ACC112 (cell line): ENCODE measurements at regions not wholly inside any gene's neighbourhood (a gene's known extent, or its start where the extent isn't known, plus 50 kb on each side); places are given as distances from the start of the nearest gene placed in this dataset.
"Not testable (repeated sequence)": the region's sequence is repeated elsewhere in the genome, so short reads cannot be mapped to it uniquely, and the experiment has no call there.

Source experiments
- H2AFZ ChIP-seq: fragments of 200-600 bp; sonication (generic); one replicate; pipeline ENCODE4 v1.6.0; 2017; ENCODE audit warnings: antibody characterized with exemption, low read length; ENCODE audit not compliant: unreplicated experiment
- H3K27ac ChIP-seq: fragments of 200-600 bp; sonication (generic); 2 replicates; pipeline ENCODE4 v1.5.1; 2014; ENCODE audit warnings: low read depth, mild to moderate bottlenecking, antibody characterized with exemption, low read length, moderate library complexity
- H3K27me3 ChIP-seq: fragments of 200-600 bp; sonication (generic); 2 replicates; pipeline ENCODE4 v1.6.1; 2014; ENCODE audit warnings: mild to moderate bottlenecking, antibody characterized with exemption, low read length, moderate library complexity, mixed read lengths; ENCODE audit not compliant: insufficient read depth
- H3K36me3 ChIP-seq: fragments of 200-600 bp; sonication (generic); 2 replicates; pipeline ENCODE4 v1.6.1; 2016; ENCODE audit warnings: mild to moderate bottlenecking, antibody characterized with exemption, low read length, moderate library complexity, mixed read lengths; ENCODE audit not compliant: insufficient read depth
- H3K4me1 ChIP-seq: fragments of 200-600 bp; sonication (generic); one replicate; pipeline ENCODE4 v1.6.1; 2016; ENCODE audit warnings: low read length, mixed read lengths; ENCODE audit not compliant: insufficient read depth, unreplicated experiment, control insufficient read depth
- H3K4me3 ChIP-seq: fragments of 200-600 bp; sonication (generic); 2 replicates; pipeline ENCODE4 v1.5.1; 2014; ENCODE audit warnings: mild to moderate bottlenecking, low read depth, low read length
- H3K79me2 ChIP-seq: fragments of 200-600 bp; sonication (generic); one replicate; pipeline ENCODE4 v1.6.0; 2016; ENCODE audit warnings: low read length; ENCODE audit not compliant: control insufficient read depth, unreplicated experiment, insufficient read depth

DNA sequence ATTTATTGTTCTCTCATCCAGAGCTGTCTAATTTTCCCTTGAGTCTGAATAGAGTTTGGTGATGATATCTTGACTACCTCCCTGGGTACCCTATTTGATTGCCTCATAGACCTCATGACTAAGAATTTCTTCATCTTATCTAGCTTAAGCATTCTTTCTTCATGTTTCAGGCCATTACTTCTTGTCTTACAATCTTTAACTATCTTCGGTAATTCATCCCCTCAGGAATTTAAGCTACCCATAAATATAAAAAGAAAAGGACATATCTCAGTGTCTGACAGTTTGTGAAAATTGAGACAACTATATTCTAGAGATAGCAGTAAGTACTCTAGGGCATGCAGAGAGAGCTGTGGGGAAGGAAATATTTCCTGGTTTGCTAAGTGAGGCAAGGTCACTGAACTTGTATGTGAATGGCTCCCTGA lies 466.1 kb upstream of the GRID2 start:
- H3K79me2 ChIP-seq = no peaks in the 10 kb centered on the region
- H2AFZ ChIP-seq = no peak overlapping the region
- no peaks in the 10 kb centered on the region for H3K4me1 ChIP-seq
- no peak overlapping the region for H3K4me3 ChIP-seq
- no peaks in the 10 kb centered on the region for H3K36me3 ChIP-seq
- no peak overlapping the region for H3K27ac ChIP-seq
- H3K27me3 ChIP-seq = no peaks in the 10 kb centered on the region

DNA sequence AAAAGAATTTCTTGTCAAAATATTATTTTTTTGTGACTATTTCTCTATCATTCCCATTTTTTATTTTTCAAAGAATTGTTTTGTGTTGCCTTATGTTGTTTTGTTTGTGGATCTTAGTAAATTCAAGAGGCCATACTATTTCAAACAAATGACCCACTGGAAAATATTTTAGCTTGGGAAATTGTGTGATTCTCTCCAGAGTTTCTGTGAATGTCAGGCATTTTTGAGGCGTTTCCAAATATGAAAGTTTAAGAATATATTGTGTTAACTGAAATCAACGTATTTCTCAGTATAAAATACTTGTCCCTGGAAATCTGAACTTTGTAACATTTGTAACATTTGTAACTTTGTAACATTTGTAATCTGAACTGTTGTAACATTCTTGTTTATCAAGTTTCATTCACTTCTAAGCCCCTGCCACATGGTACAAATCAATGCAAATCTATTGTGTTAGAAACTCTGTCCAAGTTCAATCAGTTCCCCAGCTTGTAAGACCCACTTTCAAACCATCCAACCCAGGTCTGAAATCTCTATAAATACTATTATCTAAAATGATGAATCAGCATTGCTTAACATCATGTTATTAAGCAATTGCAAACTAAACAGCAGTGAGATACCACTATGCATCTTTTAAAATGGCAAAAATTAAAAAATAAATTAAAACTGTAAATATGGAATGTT lies 465.4 kb upstream of the GRID2 start:
- no peaks in the 10 kb centered on the region for H3K27me3 ChIP-seq
- no peak overlapping the region for H3K27ac ChIP-seq
- no peak overlapping the region for H3K4me3 ChIP-seq
- H3K79me2 ChIP-seq = no peaks in the 10 kb centered on the region
- H3K36me3 ChIP-seq = no peaks in the 10 kb centered on the region
- no peaks in the 10 kb centered on the region for H3K4me1 ChIP-seq
- H2AFZ ChIP-seq = no peak overlapping the region

DNA sequence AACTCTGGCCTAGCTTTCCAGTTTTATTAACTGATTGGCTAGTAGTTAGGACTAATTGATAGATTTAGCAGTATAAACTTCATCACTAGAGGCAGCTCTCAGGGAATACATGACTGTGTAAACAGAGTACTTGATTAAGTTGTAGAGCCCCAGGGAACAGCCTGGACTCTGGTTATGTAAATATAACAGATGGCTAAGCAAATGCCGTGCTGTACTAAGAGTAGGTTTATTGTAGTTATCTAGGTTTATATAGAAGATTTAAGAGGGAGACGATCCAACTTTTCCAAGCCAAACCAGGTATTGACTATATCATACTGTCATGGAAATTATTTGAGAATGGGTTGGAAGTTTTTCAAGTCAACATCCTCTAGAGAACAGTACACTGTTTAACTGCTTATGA lies 463.4 kb upstream of the GRID2 start:
- Histone ChIP-seq H3K79me2 (no peaks in the 10 kb centered on the region), H2AFZ (no peak overlapping the region), H3K27ac (no peak overlapping the region), H3K4me3 (no peak overlapping the region), H3K27me3 (no peaks in the 10 kb centered on the region), H3K4me1 (no peaks in the 10 kb centered on the region), H3K36me3 (no peaks in the 10 kb centered on the region)

DNA sequence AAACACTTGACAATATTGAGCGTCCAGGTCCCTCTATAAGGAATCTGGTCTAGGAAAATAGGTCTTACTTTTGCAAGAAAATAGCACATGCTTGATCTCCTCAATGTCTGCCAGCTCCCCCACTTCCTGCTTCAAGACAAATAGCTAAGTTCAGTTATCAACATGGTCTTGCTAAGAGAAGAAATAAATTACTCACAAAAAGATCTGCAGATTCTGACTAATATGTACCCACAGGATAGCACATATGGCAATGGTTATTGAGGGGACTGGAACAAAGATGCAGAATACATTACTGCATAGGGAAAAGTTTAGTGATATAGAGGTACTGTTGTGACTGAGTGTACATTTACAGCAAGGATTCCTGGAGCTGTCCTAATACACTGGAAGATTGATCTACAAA lies 457.5 kb upstream of the GRID2 start:
- H3K27me3 ChIP-seq = no peaks in the 10 kb centered on the region
- no peak overlapping the region for H2AFZ ChIP-seq
- no peaks in the 10 kb centered on the region for H3K79me2 ChIP-seq
- H3K4me1 ChIP-seq = no peaks in the 10 kb centered on the region
- H3K4me3 ChIP-seq = no peak overlapping the region
- no peaks in the 10 kb centered on the region for H3K36me3 ChIP-seq
- H3K27ac ChIP-seq = no peak overlapping the region

DNA sequence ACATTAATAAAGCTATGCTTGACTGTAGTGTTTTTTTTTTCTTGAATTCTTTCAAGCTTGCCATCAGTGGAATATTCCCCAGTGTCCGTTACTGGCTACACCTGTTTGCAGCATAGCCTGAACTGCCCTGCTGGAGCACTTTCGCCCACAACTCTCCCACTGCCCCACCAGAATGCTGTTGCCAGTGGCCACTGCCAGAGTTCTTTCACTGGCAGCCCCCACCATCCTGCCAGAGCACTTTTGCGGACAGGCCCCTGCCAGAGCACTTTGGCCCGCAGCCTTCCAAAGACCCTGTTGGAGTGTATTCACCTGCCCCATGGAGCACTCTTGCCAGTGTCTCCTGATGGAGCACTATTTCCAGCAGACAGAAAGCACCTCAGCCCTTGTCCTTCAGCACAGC lies 452.3 kb upstream of the GRID2 start:
- Histone ChIP-seq H3K4me1 (no peaks in the 10 kb centered on the region), H3K4me3 (no peak overlapping the region), H3K27ac (no peak overlapping the region), H2AFZ (no peak overlapping the region), H3K27me3 (no peaks in the 10 kb centered on the region), H3K79me2 (no peaks in the 10 kb centered on the region), H3K36me3 (no peaks in the 10 kb centered on the region)

DNA sequence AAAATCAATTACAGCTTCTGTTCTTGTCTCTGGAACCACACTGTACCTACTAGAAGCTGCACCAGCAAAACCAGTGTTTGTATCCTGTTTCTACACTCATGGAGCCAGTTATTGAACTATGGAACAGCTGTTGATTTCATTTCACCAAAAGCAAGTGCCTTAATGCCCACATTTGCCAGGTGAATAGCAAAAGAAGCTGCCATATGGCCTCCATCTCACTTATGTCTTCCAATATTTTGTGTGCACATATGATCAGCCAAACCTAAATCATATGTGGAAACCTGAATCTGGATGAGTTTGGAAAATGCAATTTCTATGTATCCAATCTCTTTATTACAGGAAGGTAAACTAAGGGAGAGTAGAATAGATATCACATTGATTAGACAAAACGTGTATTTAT lies 415.8 kb upstream of the GRID2 start:
- H3K4me1 ChIP-seq = no peaks in the 10 kb centered on the region
- no peaks in the 10 kb centered on the region for H3K79me2 ChIP-seq
- H3K36me3 ChIP-seq = no peaks in the 10 kb centered on the region
- H3K4me3 ChIP-seq = no peak overlapping the region
- H2AFZ ChIP-seq = no peak overlapping the region
- H3K27me3 ChIP-seq = no peaks in the 10 kb centered on the region
- no peak overlapping the region for H3K27ac ChIP-seq

DNA sequence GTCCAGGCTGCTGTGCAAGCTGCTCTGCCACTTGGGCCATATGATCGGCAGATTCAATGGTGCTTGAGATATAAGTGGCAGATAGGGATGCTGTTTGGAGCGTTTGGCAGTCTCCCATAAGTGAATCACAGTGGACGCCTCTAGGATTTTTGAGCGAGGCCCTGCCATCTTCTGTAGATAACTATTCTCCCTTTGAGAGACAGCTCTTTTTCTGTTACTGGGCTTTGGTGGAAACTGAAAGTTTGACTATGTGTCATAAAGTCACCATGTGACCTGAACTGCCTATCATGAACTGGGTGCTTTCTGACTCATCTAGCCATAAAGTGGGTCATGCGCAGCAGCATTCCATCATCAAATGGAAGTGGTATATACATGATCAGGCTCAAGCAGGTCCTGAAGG lies 412.5 kb upstream of the GRID2 start:
- not testable (repeated sequence) for H3K36me3 ChIP-seq, H3K4me3 ChIP-seq, H2AFZ ChIP-seq, H3K4me1 ChIP-seq, H3K79me2 ChIP-seq, H3K27ac ChIP-seq, H3K27me3 ChIP-seq

DNA sequence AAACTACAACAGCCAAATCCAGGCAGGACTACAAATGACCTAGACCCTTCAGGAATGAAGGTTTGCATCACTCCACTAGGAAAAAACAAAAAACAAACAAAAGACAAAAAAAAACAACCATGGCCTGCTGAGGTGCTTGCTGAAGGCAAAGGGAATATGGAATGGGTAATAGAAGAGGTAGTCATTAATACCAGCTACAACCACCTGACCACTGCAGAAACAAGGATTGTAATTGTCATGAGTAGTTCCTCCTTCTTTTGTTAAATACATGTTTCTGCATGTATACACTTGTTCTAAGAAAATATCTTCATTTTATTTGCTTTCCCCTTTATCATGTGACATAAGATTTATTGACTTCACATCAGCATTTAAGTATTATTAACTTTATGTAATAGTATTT lies 409.8 kb upstream of the GRID2 start:
- Histone ChIP-seq H3K79me2 (no peaks in the 10 kb centered on the region), H2AFZ (no peak overlapping the region), H3K4me1 (no peaks in the 10 kb centered on the region), H3K4me3 (no peak overlapping the region), H3K27ac (no peak overlapping the region), H3K27me3 (no peaks in the 10 kb centered on the region), H3K36me3 (no peaks in the 10 kb centered on the region)

DNA sequence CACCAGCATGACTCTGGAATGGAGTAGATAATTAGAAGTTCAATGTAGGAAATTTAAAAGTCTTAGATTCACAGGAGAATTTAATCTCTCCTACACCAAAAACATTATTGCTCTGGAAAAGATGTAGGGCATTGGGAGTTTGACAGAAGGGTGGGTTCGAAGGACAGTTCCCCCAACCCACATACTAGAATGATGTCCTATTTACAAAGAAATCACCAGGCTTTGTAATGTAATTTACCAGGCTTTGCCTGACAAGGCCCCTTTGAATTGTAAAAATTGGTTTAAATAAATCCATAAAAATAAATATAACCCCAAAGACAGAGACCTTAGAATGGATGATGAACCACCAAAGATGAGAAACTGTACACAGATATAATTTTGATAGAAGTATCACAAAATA lies 399.2 kb upstream of the GRID2 start:
- Histone ChIP-seq H3K4me3 (no peak overlapping the region), H3K79me2 (no peaks in the 10 kb centered on the region), H2AFZ (no peak overlapping the region), H3K4me1 (no peaks in the 10 kb centered on the region), H3K36me3 (no peaks in the 10 kb centered on the region), H3K27me3 (no peaks in the 10 kb centered on the region), H3K27ac (no peak overlapping the region)

DNA sequence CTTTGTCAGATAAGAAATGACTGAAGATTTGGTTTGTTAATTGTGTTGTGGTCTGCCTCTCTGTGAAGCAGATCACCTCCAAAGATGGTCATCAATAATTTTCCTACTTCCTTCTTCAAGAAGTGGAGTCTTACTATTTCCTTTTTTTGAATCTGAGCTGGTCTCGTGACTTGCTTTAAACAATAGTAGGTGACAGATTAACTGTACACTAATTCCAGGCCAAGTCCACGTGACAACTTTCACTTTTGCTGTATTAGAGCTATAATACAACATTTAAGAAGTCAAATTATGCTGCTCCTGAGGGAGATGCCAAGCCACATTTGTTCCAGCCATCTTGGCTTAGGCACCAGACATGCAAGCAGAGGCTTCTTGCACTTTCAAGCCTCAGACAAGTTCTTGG lies 393.8 kb upstream of the GRID2 start:
- no peaks in the 10 kb centered on the region for H3K79me2 ChIP-seq
- H2AFZ ChIP-seq = no peak overlapping the region
- H3K36me3 ChIP-seq = no peaks in the 10 kb centered on the region
- no peaks in the 10 kb centered on the region for H3K27me3 ChIP-seq
- no peak overlapping the region for H3K27ac ChIP-seq
- H3K4me1 ChIP-seq = no peaks in the 10 kb centered on the region
- no peak overlapping the region for H3K4me3 ChIP-seq

DNA sequence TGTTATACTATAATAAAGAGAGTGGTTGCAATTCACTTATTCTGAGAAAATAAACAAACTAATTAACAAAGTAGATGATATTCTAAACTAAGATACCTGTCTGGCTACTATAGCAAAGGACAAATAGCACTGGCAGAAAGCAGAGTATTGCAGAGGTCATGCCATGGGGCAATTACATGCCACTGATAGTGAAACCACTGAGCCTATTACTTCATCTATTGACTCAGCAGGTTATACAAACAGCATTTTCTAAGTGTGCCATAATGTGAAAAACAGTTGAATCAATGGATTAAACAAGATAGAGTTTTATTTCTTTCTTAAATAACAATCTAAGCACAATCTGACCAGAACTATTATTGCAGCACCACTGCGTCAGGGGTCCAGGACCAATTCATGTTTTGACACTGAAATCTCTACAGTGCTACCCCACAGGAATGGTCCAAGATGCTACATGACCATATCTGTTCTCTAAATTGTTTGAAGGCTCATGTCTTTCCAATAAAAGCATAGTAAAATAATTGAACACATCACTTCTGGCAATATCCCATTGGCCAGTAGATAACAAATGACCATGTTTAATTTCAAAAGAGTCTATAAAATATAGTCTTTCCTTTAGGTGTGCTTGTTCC lies 389.5 kb upstream of the GRID2 start:
- H3K4me3 ChIP-seq = no peak overlapping the region
- H3K4me1 ChIP-seq = no peaks in the 10 kb centered on the region
- no peaks in the 10 kb centered on the region for H3K27me3 ChIP-seq
- no peaks in the 10 kb centered on the region for H3K79me2 ChIP-seq
- no peaks in the 10 kb centered on the region for H3K36me3 ChIP-seq
- no peak overlapping the region for H3K27ac ChIP-seq
- H2AFZ ChIP-seq = no peak overlapping the region
